ENCODE measurements at regions not wholly inside any gene's neighbourhood (a gene's known extent, or its start where the extent isn't known, plus 50 kb on each side); places are given as distances from the start of the nearest gene placed in this dataset.

- ChIA-PET CTCF (no interaction called here), POLR2A (no interaction called here)
- no peaks in the 10 kb centered on the region for H4K20me1 ChIP-seq (ENCODE audit: insufficient read depth)
- no peak for DNase-seq
- H3K4me3 ChIP-seq (ENCODE audit: low read depth in 2 of 2, low read length in 1 of 2): no peak overlapping the region
- TF ChIP-seq RCOR1 (IDR thresholded peaks at IDR 0.05; ENCODE audit: low read length) (no peak), JUND (IDR thresholded peaks at IDR 0.05) (no peak), EP300 (IDR thresholded peaks at IDR 0.05; ENCODE audit: borderline replicate concordance in 1 of 2, low read depth in 1 of 2, low read length in 1 of 2) (no peak), SMC3 (IDR thresholded peaks at IDR 0.05; ENCODE audit: low read depth, low read length) (no peak), TAF1 (IDR thresholded peaks at IDR 0.05; ENCODE audit: borderline replicate concordance, low read depth, low read length) (no peak)
- H3K79me2 ChIP-seq (ENCODE audit: insufficient read depth): no peaks in the 10 kb centered on the region
- H2AFZ ChIP-seq (ENCODE audit: low read depth): no peak overlapping the region
- WGBS (ENCODE audit: low lambda C conversion rate): 13% methylated on average over 1 of the region's 1 CpG
- no peaks in the 10 kb centered on the region; a peak in 2 of 4 replicates for H3K4me1 ChIP-seq (ENCODE audit: control insufficient read depth in 1 of 2, insufficient read depth in 2 of 2, low read depth in 1 of 2, low read length in 1 of 2)
- no peak overlapping the region for H3K9ac ChIP-seq
- no peaks in the 10 kb centered on the region for H3F3A ChIP-seq (replicated peaks; ENCODE audit: insufficient read depth)
- H3K9me3 ChIP-seq: no peaks in the 10 kb centered on the region
- no peak overlapping the region for H3K27ac ChIP-seq (ENCODE audit: low read depth in 2 of 2, low read length in 1 of 2)
- H3K9me2 ChIP-seq: no peaks in the 10 kb centered on the region
- no peak overlapping the region for H3K4me2 ChIP-seq
- no peaks in the 10 kb centered on the region for H3K27me3 ChIP-seq (ENCODE audit: insufficient read depth)
- no peaks in the 10 kb centered on the region for H3K36me3 ChIP-seq (replicated peaks in 1 of 2; ENCODE audit: control insufficient read depth in 1 of 2, insufficient read depth in 2 of 2, low read length in 1 of 2)
Measured at GRCh38 chrX:13130816-13131215, 86.4 kb upstream of the FAM9C start.

- Histone ChIP-seq H2AFZ (ENCODE audit: low read depth) (no peak overlapping the region), H3K9me3 (no peaks in the 10 kb centered on the region), H3K4me2 (no peak overlapping the region), H3K79me2 (ENCODE audit: insufficient read depth) (no peaks in the 10 kb centered on the region), H3F3A (replicated peaks; ENCODE audit: insufficient read depth) (peaks cover 16% of the 10 kb centered on the region), H3K4me1 (ENCODE audit: control insufficient read depth in 1 of 2, insufficient read depth in 2 of 2, low read depth in 1 of 2, low read length in 1 of 2) (peaks cover 0 to 9% of the 10 kb centered on the region in 2 experiments; a peak in 3 of 4 replicates), H3K27me3 (ENCODE audit: insufficient read depth) (no peaks in the 10 kb centered on the region), H4K20me1 (ENCODE audit: insufficient read depth) (no peaks in the 10 kb centered on the region), H3K9ac (no peak overlapping the region), H3K27ac (ENCODE audit: low read depth in 2 of 2, low read length in 1 of 2) (peak overlapping the region in 1 of 2 experiments; percentile 57; a peak in 2 of 4 replicates), H3K9me2 (no peaks in the 10 kb centered on the region), H3K4me3 (ENCODE audit: low read depth in 2 of 2, low read length in 1 of 2) (no peak overlapping the region), H3K36me3 (replicated peaks in 1 of 2; ENCODE audit: control insufficient read depth in 1 of 2, insufficient read depth in 2 of 2, low read length in 1 of 2) (no peaks in the 10 kb centered on the region)
- CTCF ChIA-PET: no interaction called here
- DNase-seq: no peak
- no peak for TF ChIP-seq NRF1 (IDR thresholded peaks at IDR 0.05; ENCODE audit: low read depth, low read length)
- TF ChIP-seq IRF3 (IDR thresholded peaks at IDR 0.05; ENCODE audit: low read depth, low read length): no peak
- TF ChIP-seq USF1 (IDR thresholded peaks at IDR 0.05; ENCODE audit: borderline replicate concordance, low read depth): no peak
- peak; percentile 42; the same call in 1 of the 2 replicates for TF ChIP-seq MEF2A (IDR thresholded peaks at IDR 0.05; ENCODE audit: borderline replicate concordance, low read depth)
- peak; percentile 60 for TF ChIP-seq PBX3 (IDR thresholded peaks at IDR 0.05)
- peak; percentile 25; the same call in 1 of the 2 replicates for TF ChIP-seq TCF12 (IDR thresholded peaks at IDR 0.05)
- peak; percentile 50; the same call in 1 of the 2 replicates for TF ChIP-seq FOSL2 (IDR thresholded peaks at IDR 0.05; ENCODE audit: borderline replicate concordance, low read depth)
- no peak for TF ChIP-seq RXRA (IDR thresholded peaks at IDR 0.05; ENCODE audit: borderline replicate concordance, low read depth)
- TF ChIP-seq JUND (IDR thresholded peaks at IDR 0.05): peak; percentile 39; the same call in 1 of the 2 replicates
- POLR2A ChIA-PET: no interaction called here
Measured at GRCh38 chrX:13128104-13128503, 83.7 kb upstream of the FAM9C start.
